HL-60 (cell line): ENCODE measurements at regions not wholly inside any gene's neighbourhood (a gene's known extent, or its start where the extent isn't known, plus 50 kb on each side); places are given as distances from the start of the nearest gene placed in this dataset.

Experiments used
- DNase-seq, 2 experiments: peaks; one replicate each; pipeline ENCODE4 v3.0.0-alpha.2; 2010 to 2020; ENCODE audit warnings: low read depth in 1 of 2, low spot score in 1 of 2
- H3K27ac ChIP-seq: fragments of 250-450 bp; sonication (Bioruptor Pico); replicated peaks from 2 replicates; pipeline ENCODE4 v1.5.1; 2020; ENCODE audit warnings: mild to moderate bottlenecking, moderate library complexity
- H3K27me3 ChIP-seq: fragments of 250-450 bp; sonication (Bioruptor Pico); 2 replicates; pipeline ENCODE4 v1.5.1; 2021; ENCODE audit warnings: mild to moderate bottlenecking, moderate library complexity; ENCODE audit not compliant: insufficient read depth, poor library complexity, severe bottlenecking
- H3K4me3 ChIP-seq: replicated peaks from 2 replicates; pipeline ENCODE4 v1.5.1; 2011; ENCODE audit warnings: mild to moderate bottlenecking, control low read depth, low read length; ENCODE audit not compliant: insufficient read depth
- GABPA ChIP-seq: IDR thresholded peaks from 2 replicates; pipeline ENCODE4 v1.6.1; 2012; ENCODE audit warnings: low read depth
- POLR2AphosphoS5 ChIP-seq: IDR thresholded peaks from 2 replicates; pipeline ENCODE4 v1.6.1; 2012; ENCODE audit warnings: low read depth
- SPI1 ChIP-seq: IDR thresholded peaks from 2 replicates; pipeline ENCODE4 v1.6.1; 2012; ENCODE audit warnings: low read depth, mild to moderate bottlenecking, borderline replicate concordance
- TF ChIP-seq, protein P1 (sequence below): IDR thresholded peaks from 2 replicates; pipeline ENCODE4 v1.6.1; 2012; ENCODE audit warnings: low read depth; ENCODE audit not compliant: insufficient replicate concordance
- TF ChIP-seq, protein P2 (sequence below): IDR thresholded peaks from one replicate; pipeline ENCODE4 v1.5.1; 2011; ENCODE audit warnings: low read length, control low read depth, inconsistent platforms; ENCODE audit not compliant: insufficient read depth

DNA sequence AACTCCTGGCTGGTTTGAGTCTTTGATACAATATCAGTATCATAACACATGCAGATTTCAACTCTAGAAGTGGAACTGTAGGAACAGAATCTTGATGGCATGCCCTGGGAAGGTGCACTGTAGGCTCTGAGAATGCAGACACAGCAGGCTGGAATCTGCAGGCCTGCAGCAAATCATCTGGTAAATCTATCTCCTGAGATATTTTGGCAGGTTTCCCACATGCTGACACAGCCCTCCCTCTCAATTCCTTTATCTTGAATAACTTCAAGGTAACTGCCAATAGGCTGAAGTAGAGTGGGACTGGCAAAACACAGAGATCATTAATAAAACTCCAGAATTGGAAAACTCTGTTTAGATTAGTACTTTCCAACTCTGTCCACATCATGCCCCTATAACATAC is 177.8 kb upstream of the PCSK5 start:
- no peak for DNase-seq

DNA sequence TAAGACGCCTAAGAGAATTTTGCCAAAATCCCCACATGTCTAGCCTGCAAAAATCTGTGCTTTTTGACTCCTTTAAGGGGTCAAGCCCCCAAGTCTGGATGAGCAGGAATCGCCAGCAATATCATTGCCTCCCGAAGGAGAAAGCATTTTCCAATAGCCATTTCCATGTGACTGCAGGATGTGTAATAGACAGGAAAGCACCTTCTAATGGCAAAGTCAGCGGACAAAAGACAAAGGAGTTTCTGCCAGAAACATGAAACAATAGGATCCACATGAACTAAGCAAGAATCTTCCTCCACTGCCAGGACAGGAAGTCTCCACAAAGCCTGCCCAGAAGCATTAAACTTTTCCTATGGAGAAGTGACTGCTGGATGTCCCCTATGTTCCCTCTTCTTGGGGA is 177.1 kb upstream of the PCSK5 start:
- no peak overlapping the region for H3K4me3 ChIP-seq
- H3K27me3 ChIP-seq, result no peaks in the 10 kb centered on the region
- TF ChIP-seq GABPA (no peak), POLR2AphosphoS5 (no peak), SPI1 (no peak)
- TF ChIP-seq, protein P1, sequence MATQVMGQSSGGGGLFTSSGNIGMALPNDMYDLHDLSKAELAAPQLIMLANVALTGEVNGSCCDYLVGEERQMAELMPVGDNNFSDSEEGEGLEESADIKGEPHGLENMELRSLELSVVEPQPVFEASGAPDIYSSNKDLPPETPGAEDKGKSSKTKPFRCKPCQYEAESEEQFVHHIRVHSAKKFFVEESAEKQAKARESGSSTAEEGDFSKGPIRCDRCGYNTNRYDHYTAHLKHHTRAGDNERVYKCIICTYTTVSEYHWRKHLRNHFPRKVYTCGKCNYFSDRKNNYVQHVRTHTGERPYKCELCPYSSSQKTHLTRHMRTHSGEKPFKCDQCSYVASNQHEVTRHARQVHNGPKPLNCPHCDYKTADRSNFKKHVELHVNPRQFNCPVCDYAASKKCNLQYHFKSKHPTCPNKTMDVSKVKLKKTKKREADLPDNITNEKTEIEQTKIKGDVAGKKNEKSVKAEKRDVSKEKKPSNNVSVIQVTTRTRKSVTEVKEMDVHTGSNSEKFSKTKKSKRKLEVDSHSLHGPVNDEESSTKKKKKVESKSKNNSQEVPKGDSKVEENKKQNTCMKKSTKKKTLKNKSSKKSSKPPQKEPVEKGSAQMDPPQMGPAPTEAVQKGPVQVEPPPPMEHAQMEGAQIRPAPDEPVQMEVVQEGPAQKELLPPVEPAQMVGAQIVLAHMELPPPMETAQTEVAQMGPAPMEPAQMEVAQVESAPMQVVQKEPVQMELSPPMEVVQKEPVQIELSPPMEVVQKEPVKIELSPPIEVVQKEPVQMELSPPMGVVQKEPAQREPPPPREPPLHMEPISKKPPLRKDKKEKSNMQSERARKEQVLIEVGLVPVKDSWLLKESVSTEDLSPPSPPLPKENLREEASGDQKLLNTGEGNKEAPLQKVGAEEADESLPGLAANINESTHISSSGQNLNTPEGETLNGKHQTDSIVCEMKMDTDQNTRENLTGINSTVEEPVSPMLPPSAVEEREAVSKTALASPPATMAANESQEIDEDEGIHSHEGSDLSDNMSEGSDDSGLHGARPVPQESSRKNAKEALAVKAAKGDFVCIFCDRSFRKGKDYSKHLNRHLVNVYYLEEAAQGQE, result no peak
- TF ChIP-seq, protein P2, sequence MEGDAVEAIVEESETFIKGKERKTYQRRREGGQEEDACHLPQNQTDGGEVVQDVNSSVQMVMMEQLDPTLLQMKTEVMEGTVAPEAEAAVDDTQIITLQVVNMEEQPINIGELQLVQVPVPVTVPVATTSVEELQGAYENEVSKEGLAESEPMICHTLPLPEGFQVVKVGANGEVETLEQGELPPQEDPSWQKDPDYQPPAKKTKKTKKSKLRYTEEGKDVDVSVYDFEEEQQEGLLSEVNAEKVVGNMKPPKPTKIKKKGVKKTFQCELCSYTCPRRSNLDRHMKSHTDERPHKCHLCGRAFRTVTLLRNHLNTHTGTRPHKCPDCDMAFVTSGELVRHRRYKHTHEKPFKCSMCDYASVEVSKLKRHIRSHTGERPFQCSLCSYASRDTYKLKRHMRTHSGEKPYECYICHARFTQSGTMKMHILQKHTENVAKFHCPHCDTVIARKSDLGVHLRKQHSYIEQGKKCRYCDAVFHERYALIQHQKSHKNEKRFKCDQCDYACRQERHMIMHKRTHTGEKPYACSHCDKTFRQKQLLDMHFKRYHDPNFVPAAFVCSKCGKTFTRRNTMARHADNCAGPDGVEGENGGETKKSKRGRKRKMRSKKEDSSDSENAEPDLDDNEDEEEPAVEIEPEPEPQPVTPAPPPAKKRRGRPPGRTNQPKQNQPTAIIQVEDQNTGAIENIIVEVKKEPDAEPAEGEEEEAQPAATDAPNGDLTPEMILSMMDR, result no peak
- no peak for DNase-seq
- no peak overlapping the region for H3K27ac ChIP-seq

More for the DNA sequence above, 177.8 kb upstream of the PCSK5 start:
- Histone ChIP-seq H3K27me3 (no peaks in the 10 kb centered on the region), H3K27ac (no peak overlapping the region), H3K4me3 (no peak overlapping the region)
- TF ChIP-seq SPI1, result no peak
- TF ChIP-seq GABPA, result no peak

DNA sequence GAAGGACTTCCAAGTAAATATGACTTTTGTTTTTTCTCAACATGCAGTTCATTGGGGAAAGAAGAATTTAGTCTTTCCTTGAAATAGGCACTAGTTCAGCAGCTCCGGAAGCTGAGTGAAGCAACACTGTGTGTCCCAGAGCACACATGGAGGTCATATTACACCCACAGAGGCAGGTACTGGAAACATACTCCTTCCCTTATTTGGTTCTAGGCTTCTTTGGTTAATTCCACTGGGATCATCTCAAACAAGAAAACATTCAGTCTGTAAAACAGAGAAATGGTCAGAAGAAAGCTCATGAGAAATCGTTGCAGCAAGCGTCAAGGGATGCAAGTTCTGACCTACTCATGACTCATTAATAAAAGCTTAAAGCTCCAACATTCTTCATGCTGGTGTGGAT is 175.1 kb upstream of the PCSK5 start:
- no peak for DNase-seq

DNA sequence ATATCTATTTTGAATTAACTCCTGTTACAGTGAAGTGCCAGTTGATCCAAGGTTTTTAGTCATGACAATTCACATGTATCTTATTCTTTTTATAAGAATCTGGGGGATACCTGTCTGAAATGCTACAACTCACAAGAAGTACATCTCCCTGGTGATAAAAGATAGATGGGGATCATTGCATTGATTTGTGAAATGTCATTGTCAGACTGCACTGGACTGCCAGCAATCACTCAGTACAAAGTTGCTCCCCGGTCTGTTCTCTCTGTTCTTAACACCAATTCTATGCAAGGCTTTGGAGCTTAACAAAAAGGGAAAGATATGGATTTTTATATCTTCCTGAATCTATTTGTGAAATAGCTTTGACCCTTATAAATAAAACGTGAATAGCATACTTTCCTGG is 171.8 kb upstream of the PCSK5 start:
- H3K27ac ChIP-seq, result no peak overlapping the region
- no peak overlapping the region for H3K4me3 ChIP-seq
- TF ChIP-seq, protein P2, result no peak
- TF ChIP-seq, protein P1, result no peak
- TF ChIP-seq POLR2AphosphoS5 (no peak), GABPA (no peak), SPI1 (no peak)
- no peaks in the 10 kb centered on the region for H3K27me3 ChIP-seq
- DNase-seq, result no peak

More for the DNA sequence above, 175.1 kb upstream of the PCSK5 start:
- Histone ChIP-seq H3K4me3 (no peak overlapping the region), H3K27ac (no peak overlapping the region), H3K27me3 (no peaks in the 10 kb centered on the region)
- TF ChIP-seq POLR2AphosphoS5 (no peak), GABPA (no peak), SPI1 (no peak)
- TF ChIP-seq, protein P1, result no peak
- TF ChIP-seq, protein P2, result no peak
